IMR-90 (cell line): ENCODE measurements at regions not wholly inside any gene's neighbourhood (a gene's known extent, or its start where the extent isn't known, plus 50 kb on each side); places are given as distances from the start of the nearest gene placed in this dataset.

Source experiments
- ATAC-seq: fragments of 200-7000 bp; cut with Tn5 transposase; 2 replicates; pipeline ENCODE4 v1.9.1; 2020; ENCODE audit warnings: low read depth, mild to moderate bottlenecking, moderate library complexity
- BruUV-seq: library from RNA; stranded (reverse); fragments of 400-500 nt; replicated peaks from 2 replicates; lab custom pipeline; 2021; lab: Mats Ljungman, UMichigan
- CTCF ChIA-PET: fragments of 300-600 bp; formaldehyde crosslinking; extraction: SDS; loops from one replicate; lab custom pipeline; 2021; ENCODE audit warnings: antibody characterized with exemption; lab: Yijun Ruan, JAX
- POLR2A ChIA-PET: fragments of 300-600 bp; sonication (Branson Sonifier 250); formaldehyde crosslinking; loops from one replicate; lab custom pipeline; 2022; ENCODE audit warnings: antibody characterized with exemption; ENCODE audit not compliant: unreplicated experiment; lab: Charles Lee
- DNase-seq: peaks from one replicate; pipeline ENCODE4 v3.0.0; 2013
- H2AFZ ChIP-seq: replicated peaks from 2 replicates; pipeline ENCODE3; 2013; ENCODE audit warnings: low read length, mild to moderate bottlenecking; ENCODE audit not compliant: poor library complexity
- H2AK5ac ChIP-seq: 2 replicates; pipeline ENCODE4 v1.6.1; 2013; ENCODE audit warnings: low read depth, low read length, inconsistent platforms
- H2AK9ac ChIP-seq: replicated peaks from 2 replicates; pipeline ENCODE3; 2013; ENCODE audit warnings: mild to moderate bottlenecking, low read depth, low read length, moderate library complexity; ENCODE audit not compliant: poor library complexity
- H2BK120ac ChIP-seq: 2 replicates; pipeline ENCODE4 v1.6.1; 2013; ENCODE audit warnings: low read depth, low read length, inconsistent platforms
- H2BK15ac ChIP-seq: 3 replicates; pipeline ENCODE4 v1.6.1; 2013; ENCODE audit warnings: low read depth, low read length, inconsistent platforms
- H2BK20ac ChIP-seq: 2 replicates; pipeline ENCODE4 v1.6.1; 2013; ENCODE audit warnings: low read depth, mild to moderate bottlenecking, inconsistent platforms, low read length, moderate library complexity
- H2BK5ac ChIP-seq: 2 replicates; pipeline ENCODE4 v1.6.1; 2013; ENCODE audit warnings: mild to moderate bottlenecking, low read depth, low read length, inconsistent platforms; ENCODE audit not compliant: poor library complexity, severe bottlenecking
- H3K14ac ChIP-seq: replicated peaks from 2 replicates; pipeline ENCODE4 v1.6.1; 2013; ENCODE audit warnings: low read depth, low read length, inconsistent platforms
- H3K18ac ChIP-seq: 2 replicates; pipeline ENCODE4 v1.6.1; 2013; ENCODE audit warnings: low read depth, low read length, control low read depth
- H3K23ac ChIP-seq: 2 replicates; pipeline ENCODE4 v1.6.1; 2013; ENCODE audit warnings: low read depth, low read length, inconsistent platforms
- H3K27ac ChIP-seq: 2 replicates; pipeline ENCODE4 v1.5.1; 2013; ENCODE audit warnings: mild to moderate bottlenecking, control low read depth, low read length; ENCODE audit not compliant: insufficient read depth
- H3K27me3 ChIP-seq: 2 replicates; pipeline ENCODE4 v1.6.1; 2013; ENCODE audit warnings: low read length; ENCODE audit not compliant: control insufficient read depth, insufficient read depth
- H3K36me3 ChIP-seq: 2 replicates; pipeline ENCODE4 v1.6.1; 2013; ENCODE audit warnings: low read length, mixed read lengths; ENCODE audit not compliant: control insufficient read depth, insufficient read depth
- H3K4ac ChIP-seq: 2 replicates; pipeline ENCODE4 v1.6.1; 2013; ENCODE audit warnings: low read depth, low read length, inconsistent platforms
- H3K4me1 ChIP-seq: 2 replicates; pipeline ENCODE4 v1.6.1; 2013; ENCODE audit warnings: low read length, mixed read lengths; ENCODE audit not compliant: control insufficient read depth, insufficient read depth
- H3K4me2 ChIP-seq: 2 replicates; pipeline ENCODE4 v1.6.1; 2013; ENCODE audit warnings: low read depth, mild to moderate bottlenecking, control low read depth, low read length, moderate library complexity
- H3K4me3 ChIP-seq: 2 replicates; pipeline ENCODE4 v1.5.1; 2013; ENCODE audit warnings: low read depth, mild to moderate bottlenecking, control low read depth, low read length, moderate library complexity; ENCODE audit not compliant: insufficient read depth
- H3K56ac ChIP-seq: 2 replicates; pipeline ENCODE4 v1.6.1; 2013; ENCODE audit warnings: low read length, inconsistent platforms; ENCODE audit not compliant: insufficient read depth; ENCODE audit errors: extremely low read depth
- H3K79me1 ChIP-seq, 2 experiments: 2 replicates each; pipeline ENCODE4 v1.6.1; 2013; ENCODE audit warnings: low read length in 2 of 2, inconsistent platforms in 1 of 2, low read depth in 1 of 2
- H3K9ac ChIP-seq: 2 replicates; pipeline ENCODE4 v1.6.1; 2013; ENCODE audit warnings: low read depth, low read length, control low read depth
- H3K9me1 ChIP-seq: 2 replicates; pipeline ENCODE4 v1.6.1; 2013; ENCODE audit warnings: low read length, inconsistent platforms; ENCODE audit not compliant: insufficient read depth
- H3K9me3 ChIP-seq: 2 replicates; pipeline ENCODE4 v1.6.1; 2013; ENCODE audit warnings: low read length; ENCODE audit not compliant: control insufficient read depth, insufficient read depth
- H4K20me1 ChIP-seq: 2 replicates; pipeline ENCODE4 v1.6.1; 2013; ENCODE audit warnings: low read length, inconsistent platforms; ENCODE audit not compliant: insufficient read depth
- H4K5ac ChIP-seq: 2 replicates; pipeline ENCODE4 v1.6.1; 2013; ENCODE audit warnings: mild to moderate bottlenecking, low read depth, low read length, control low read depth
- H4K8ac ChIP-seq, 2 experiments: 2 replicates each; pipeline ENCODE4 v1.6.1; 2013; ENCODE audit warnings: low read depth in 2 of 2, low read length in 2 of 2, control low read depth in 1 of 2, inconsistent platforms in 1 of 2
- H4K91ac ChIP-seq: 2 replicates; pipeline ENCODE4 v1.6.1; 2013; ENCODE audit warnings: low read depth, low read length, inconsistent platforms; ENCODE audit not compliant: insufficient read depth
- CEBPB ChIP-seq: IDR thresholded peaks from 2 replicates; pipeline ENCODE4 v1.6.1; 2012; ENCODE audit warnings: low read depth, low read length, improper control_type of control experiment
- CHD1 ChIP-seq: IDR thresholded peaks from 2 replicates; pipeline ENCODE4 v1.6.1; 2012; ENCODE audit warnings: low read depth, low read length, improper control_type of control experiment
- FOS ChIP-seq: fragments of 150-350 bp; IDR thresholded peaks from 2 replicates; pipeline ENCODE4 v1.6.1; 2016; ENCODE audit warnings: low read depth, low read length
- MAZ ChIP-seq: IDR thresholded peaks from 2 replicates; pipeline ENCODE4 v1.6.1; 2012; ENCODE audit warnings: low read depth, mild to moderate bottlenecking, low read length, improper control_type of control experiment, moderate library complexity, borderline replicate concordance
- MXI1 ChIP-seq: IDR thresholded peaks from 2 replicates; pipeline ENCODE4 v1.6.1; 2012; ENCODE audit warnings: low read depth, mild to moderate bottlenecking, low read length, moderate library complexity, borderline replicate concordance
- NFE2L2 ChIP-seq: fragments of 150-350 bp; IDR thresholded peaks from 2 replicates; pipeline ENCODE4 v1.6.1; 2016; ENCODE audit warnings: low read depth, mild to moderate bottlenecking, low read length
- POLR2A ChIP-seq: IDR thresholded peaks from 2 replicates; pipeline ENCODE4 v1.6.1; 2012; ENCODE audit warnings: mild to moderate bottlenecking, low read depth, low read length
- RCOR1 ChIP-seq: IDR thresholded peaks from 2 replicates; pipeline ENCODE4 v1.6.1; 2012; ENCODE audit warnings: mild to moderate bottlenecking, low read length, improper control_type of control experiment; ENCODE audit not compliant: insufficient replicate concordance
- RFX5 ChIP-seq: IDR thresholded peaks from 2 replicates; pipeline ENCODE4 v1.8.0; 2012; ENCODE audit warnings: low read depth, mild to moderate bottlenecking, low read length, moderate library complexity
- SMC3 ChIP-seq: fragments of 150-350 bp; IDR thresholded peaks from 2 replicates; pipeline ENCODE4 v1.6.1; 2016; ENCODE audit warnings: low read depth, mild to moderate bottlenecking, antibody characterized with exemption, low read length, moderate library complexity
- USF2 ChIP-seq: fragments of 150-350 bp; IDR thresholded peaks from 2 replicates; pipeline ENCODE4 v1.6.1; 2017; ENCODE audit warnings: mild to moderate bottlenecking, antibody characterized with exemption, low read length, low read depth
- WGBS, 2 experiments: methylation state at CpG; one replicate each; pipeline versions ENCODE4 v1.1.5 to v1.1.7; 2013; ENCODE audit warnings: missing lambda C conversion rate in 2 of 2; ENCODE audit not compliant: insufficient read length in 1 of 2; ENCODE audit errors: extremely low coverage in 2 of 2; 5-methylcytosine and 5-hydroxymethylcytosine counted together
- dilution Hi-C: fragments of 300-500 bp; cut with HindIII; formaldehyde crosslinking; loops from one replicate; pipeline ENCODE4 v1.14.3; 2018; ENCODE audit warnings: low sequenced_read_pairs; ENCODE audit not compliant: unreplicated experiment
- in situ Hi-C: fragments of 300-500 bp; cut with MboI; formaldehyde crosslinking; loops from 3 replicates; pipeline ENCODE4 v1.14.3; 2019; ENCODE audit warnings: low sequenced_read_pairs, inconsistent platforms, mixed read lengths
- intact Hi-C: fragments of 100-400 bp; cut with micrococcal nuclease; formaldehyde crosslinking; loops from 2 replicates; pipeline ENCODE4 v1.10.0; 2022
- TF ChIP-seq, protein P1 (sequence below): fragments of 150-350 bp; IDR thresholded peaks from 2 replicates; pipeline ENCODE4 v1.6.1; 2016; ENCODE audit warnings: low read depth, mild to moderate bottlenecking, low read length, moderate library complexity, borderline replicate concordance

GRCh38 chr20:22495789-22496188, 88.6 kb downstream of the FOXA2 start:
- no peak overlapping the region for H2BK15ac ChIP-seq
- BruUV-seq = no TSS peak
- WGBS, 2 experiments = no CpG with 5 or more reads among the region's 2 CpGs
- no peak for DNase-seq
- no peak overlapping the region for H4K5ac ChIP-seq
- H3K9me3 ChIP-seq = peaks cover 8% of the 10 kb centered on the region
- intact Hi-C loops (no loop called here), in situ Hi-C loops (no loop called here), dilution Hi-C loops (no loop called here)
- no peak overlapping the region for H3K23ac ChIP-seq
- no peaks in the 10 kb centered on the region for H3K9me1 ChIP-seq
- H3K56ac ChIP-seq = no peak overlapping the region
- H3K79me1 ChIP-seq = no peaks in the 10 kb centered on the region
- no peak overlapping the region for H2BK5ac ChIP-seq
- no peak overlapping the region for H2BK120ac ChIP-seq
- H4K8ac ChIP-seq = no peak overlapping the region
- H2BK20ac ChIP-seq = no peak overlapping the region
- no peaks in the 10 kb centered on the region for H3K4me1 ChIP-seq
- no peak overlapping the region for H3K4me2 ChIP-seq
- H3K14ac ChIP-seq = no peak overlapping the region
- H2AFZ ChIP-seq = no peak overlapping the region
- H3K36me3 ChIP-seq = no peaks in the 10 kb centered on the region
- H3K4me3 ChIP-seq = no peak overlapping the region
- H3K4ac ChIP-seq = no peak overlapping the region
- no peak for TF ChIP-seq NFE2L2
- TF ChIP-seq, protein P1, sequence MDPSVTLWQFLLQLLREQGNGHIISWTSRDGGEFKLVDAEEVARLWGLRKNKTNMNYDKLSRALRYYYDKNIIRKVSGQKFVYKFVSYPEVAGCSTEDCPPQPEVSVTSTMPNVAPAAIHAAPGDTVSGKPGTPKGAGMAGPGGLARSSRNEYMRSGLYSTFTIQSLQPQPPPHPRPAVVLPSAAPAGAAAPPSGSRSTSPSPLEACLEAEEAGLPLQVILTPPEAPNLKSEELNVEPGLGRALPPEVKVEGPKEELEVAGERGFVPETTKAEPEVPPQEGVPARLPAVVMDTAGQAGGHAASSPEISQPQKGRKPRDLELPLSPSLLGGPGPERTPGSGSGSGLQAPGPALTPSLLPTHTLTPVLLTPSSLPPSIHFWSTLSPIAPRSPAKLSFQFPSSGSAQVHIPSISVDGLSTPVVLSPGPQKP = no peak
- no peak for TF ChIP-seq MXI1
- no peak for TF ChIP-seq CEBPB
- no peak for TF ChIP-seq RCOR1
- TF ChIP-seq RFX5 = no peak
- no peak for TF ChIP-seq POLR2A
- no peak for TF ChIP-seq MAZ
- no peak for TF ChIP-seq SMC3
- TF ChIP-seq CHD1 = no peak
- TF ChIP-seq USF2 = no peak
- no peak for TF ChIP-seq FOS
- POLR2A ChIA-PET = no interaction called here
- H3K18ac ChIP-seq = no peak overlapping the region
- no peak for ATAC-seq
- H3K27me3 ChIP-seq = no peaks in the 10 kb centered on the region
- no peak overlapping the region for H3K27ac ChIP-seq
- no peak overlapping the region for H2AK9ac ChIP-seq
- no peak overlapping the region for H2AK5ac ChIP-seq
- no peaks in the 10 kb centered on the region for H4K20me1 ChIP-seq
- CTCF ChIA-PET = no interaction called here
- no peak overlapping the region for H3K9ac ChIP-seq
- H4K91ac ChIP-seq = no peak overlapping the region
